ENCODE measurements at regions not wholly inside any gene's neighbourhood (a gene's known extent, or its start where the extent isn't known, plus 50 kb on each side); places are given as distances from the start of the nearest gene placed in this dataset.

- TF ChIP-seq EP300 (IDR thresholded peaks at IDR 0.05) (no peak), POLR2A (IDR thresholded peaks at IDR 0.05) (no peak), POLR2AphosphoS5 (IDR thresholded peaks at IDR 0.05) (no peak)
- TF ChIP-seq, protein P1, sequence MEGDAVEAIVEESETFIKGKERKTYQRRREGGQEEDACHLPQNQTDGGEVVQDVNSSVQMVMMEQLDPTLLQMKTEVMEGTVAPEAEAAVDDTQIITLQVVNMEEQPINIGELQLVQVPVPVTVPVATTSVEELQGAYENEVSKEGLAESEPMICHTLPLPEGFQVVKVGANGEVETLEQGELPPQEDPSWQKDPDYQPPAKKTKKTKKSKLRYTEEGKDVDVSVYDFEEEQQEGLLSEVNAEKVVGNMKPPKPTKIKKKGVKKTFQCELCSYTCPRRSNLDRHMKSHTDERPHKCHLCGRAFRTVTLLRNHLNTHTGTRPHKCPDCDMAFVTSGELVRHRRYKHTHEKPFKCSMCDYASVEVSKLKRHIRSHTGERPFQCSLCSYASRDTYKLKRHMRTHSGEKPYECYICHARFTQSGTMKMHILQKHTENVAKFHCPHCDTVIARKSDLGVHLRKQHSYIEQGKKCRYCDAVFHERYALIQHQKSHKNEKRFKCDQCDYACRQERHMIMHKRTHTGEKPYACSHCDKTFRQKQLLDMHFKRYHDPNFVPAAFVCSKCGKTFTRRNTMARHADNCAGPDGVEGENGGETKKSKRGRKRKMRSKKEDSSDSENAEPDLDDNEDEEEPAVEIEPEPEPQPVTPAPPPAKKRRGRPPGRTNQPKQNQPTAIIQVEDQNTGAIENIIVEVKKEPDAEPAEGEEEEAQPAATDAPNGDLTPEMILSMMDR (IDR thresholded peaks at IDR 0.05) = no peak
Measured at GRCh38 chr10:47209466-47209865, 90.5 kb upstream of the GDF10 start.
